Right lobe of liver (tissue), 4 donors: ENCODE measurements at regions not wholly inside any gene's neighbourhood (a gene's known extent, or its start where the extent isn't known, plus 50 kb on each side); places are given as distances from the start of the nearest gene placed in this dataset.

ENCODE experiments used
- POLR2A ChIP-seq: fragments of 450-650 bp; IDR thresholded peaks from one replicate; pipeline ENCODE4 v1.6.1; 2017; ENCODE audit warnings: antibody characterized with exemption, mild to moderate bottlenecking
- TF ChIP-seq, protein P1 (sequence below), 4 donors: fragments of 200-600 bp in 3 of 4; fragments of 450-650 bp in 1 of 4; IDR thresholded peaks; one replicate each; pipeline versions ENCODE4 v1.5.1 to v1.8.0; 2016 to 2022; ENCODE audit warnings: antibody characterized with exemption in 4 of 4, mild to moderate bottlenecking in 2 of 4
- donor health status: DM: no; HTN: no; CAD: no.
- donor health status: DM: no; HTN: no; CAD: no.
- donor health status: DM: no; HTN: yes; CAD: no.

DNA sequence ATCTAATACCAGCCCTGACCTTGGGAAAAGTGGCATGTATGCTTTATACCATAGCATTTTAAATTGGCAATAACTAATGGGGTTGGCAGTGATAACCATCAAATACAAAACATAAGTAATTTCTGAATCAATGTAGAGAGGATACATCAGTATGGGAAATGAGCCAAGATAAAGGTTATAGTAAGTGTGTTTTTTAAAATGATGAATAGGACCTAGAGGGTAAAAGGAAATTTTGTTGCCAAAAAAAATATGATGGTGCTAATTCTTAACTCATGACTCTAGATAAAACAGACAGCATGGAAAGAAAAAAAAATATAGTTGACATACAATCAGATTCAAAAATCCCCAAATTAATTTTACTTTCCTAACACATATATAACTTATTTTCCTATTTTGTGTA lies 75.4 kb upstream of the ROBO1 start:
- TF ChIP-seq, protein P1, sequence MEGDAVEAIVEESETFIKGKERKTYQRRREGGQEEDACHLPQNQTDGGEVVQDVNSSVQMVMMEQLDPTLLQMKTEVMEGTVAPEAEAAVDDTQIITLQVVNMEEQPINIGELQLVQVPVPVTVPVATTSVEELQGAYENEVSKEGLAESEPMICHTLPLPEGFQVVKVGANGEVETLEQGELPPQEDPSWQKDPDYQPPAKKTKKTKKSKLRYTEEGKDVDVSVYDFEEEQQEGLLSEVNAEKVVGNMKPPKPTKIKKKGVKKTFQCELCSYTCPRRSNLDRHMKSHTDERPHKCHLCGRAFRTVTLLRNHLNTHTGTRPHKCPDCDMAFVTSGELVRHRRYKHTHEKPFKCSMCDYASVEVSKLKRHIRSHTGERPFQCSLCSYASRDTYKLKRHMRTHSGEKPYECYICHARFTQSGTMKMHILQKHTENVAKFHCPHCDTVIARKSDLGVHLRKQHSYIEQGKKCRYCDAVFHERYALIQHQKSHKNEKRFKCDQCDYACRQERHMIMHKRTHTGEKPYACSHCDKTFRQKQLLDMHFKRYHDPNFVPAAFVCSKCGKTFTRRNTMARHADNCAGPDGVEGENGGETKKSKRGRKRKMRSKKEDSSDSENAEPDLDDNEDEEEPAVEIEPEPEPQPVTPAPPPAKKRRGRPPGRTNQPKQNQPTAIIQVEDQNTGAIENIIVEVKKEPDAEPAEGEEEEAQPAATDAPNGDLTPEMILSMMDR (IDR thresholded peaks at IDR 0.05) = no peak
- TF ChIP-seq POLR2A = no peak
